Ishikawa (cell line): ENCODE measurements at regions not wholly inside any gene's neighbourhood (a gene's known extent, or its start where the extent isn't known, plus 50 kb on each side); places are given as distances from the start of the nearest gene placed in this dataset.

Experiments
- CEBPB ChIP-seq: IDR thresholded peaks from 2 replicates; pipeline ENCODE4 v1.6.1; 2012
- CREB1 ChIP-seq: IDR thresholded peaks from 2 replicates; pipeline ENCODE4 v1.6.1; 2012; ENCODE audit warnings: low read depth
- EGR1 ChIP-seq: IDR thresholded peaks from 2 replicates; pipeline ENCODE4 v1.6.1; 2012
- EP300 ChIP-seq: IDR thresholded peaks from 2 replicates; pipeline ENCODE4 v1.6.1; 2012; ENCODE audit warnings: borderline replicate concordance
- FOXM1 ChIP-seq: IDR thresholded peaks from 2 replicates; pipeline ENCODE4 v1.6.1; 2012; ENCODE audit warnings: low read depth, borderline replicate concordance
- MAX ChIP-seq: IDR thresholded peaks from 2 replicates; pipeline ENCODE4 v1.6.1; 2012
- NFIC ChIP-seq: IDR thresholded peaks from 2 replicates; pipeline ENCODE4 v1.6.1; 2012
- RAD21 ChIP-seq: IDR thresholded peaks from 2 replicates; pipeline ENCODE4 v1.6.1; 2012; ENCODE audit warnings: low read depth
- TAF1 ChIP-seq: IDR thresholded peaks from 2 replicates; pipeline ENCODE4 v1.6.1; 2012; ENCODE audit warnings: low read depth, mild to moderate bottlenecking
- TCF12 ChIP-seq: IDR thresholded peaks from 2 replicates; pipeline ENCODE4 v1.6.1; 2012; ENCODE audit warnings: low read depth
- TEAD4 ChIP-seq: IDR thresholded peaks from 2 replicates; pipeline ENCODE4 v1.6.1; 2012
- USF1 ChIP-seq: IDR thresholded peaks from 2 replicates; pipeline ENCODE4 v1.6.1; 2012
- YY1 ChIP-seq: IDR thresholded peaks from 2 replicates; pipeline ENCODE4 v1.6.1; 2012; ENCODE audit warnings: low read depth
- ZBTB7A ChIP-seq: IDR thresholded peaks from 2 replicates; pipeline ENCODE4 v1.6.1; 2012; ENCODE audit warnings: low read depth
- TF ChIP-seq, protein P1 (sequence below): IDR thresholded peaks from 2 replicates; pipeline ENCODE4 v1.6.1; 2012; ENCODE audit warnings: low read depth, mild to moderate bottlenecking

DNA sequence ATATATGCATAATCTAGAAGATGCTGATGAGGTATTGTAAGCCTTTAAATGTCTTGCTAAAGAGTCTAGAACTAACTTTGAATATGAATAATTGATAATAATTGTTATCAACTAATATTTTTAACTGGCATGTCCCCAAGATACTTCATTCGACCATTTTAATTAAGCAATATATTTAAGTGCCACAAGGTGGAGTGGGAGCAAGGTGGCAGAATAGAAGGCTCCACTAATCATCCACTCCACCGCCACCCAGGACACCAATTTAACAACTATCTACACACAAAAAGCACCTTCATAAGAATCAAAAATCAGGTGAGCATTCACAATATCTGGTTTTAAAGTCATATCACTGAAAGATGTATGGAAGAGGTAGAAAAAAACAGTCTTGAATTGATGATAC is 409.6 kb downstream of the SEC23A start:
- TF ChIP-seq USF1 (no peak), MAX (no peak), EGR1 (no peak), TAF1 (no peak), RAD21 (no peak), TEAD4 (no peak), CREB1 (no peak), NFIC (no peak), YY1 (no peak), EP300 (no peak)

DNA sequence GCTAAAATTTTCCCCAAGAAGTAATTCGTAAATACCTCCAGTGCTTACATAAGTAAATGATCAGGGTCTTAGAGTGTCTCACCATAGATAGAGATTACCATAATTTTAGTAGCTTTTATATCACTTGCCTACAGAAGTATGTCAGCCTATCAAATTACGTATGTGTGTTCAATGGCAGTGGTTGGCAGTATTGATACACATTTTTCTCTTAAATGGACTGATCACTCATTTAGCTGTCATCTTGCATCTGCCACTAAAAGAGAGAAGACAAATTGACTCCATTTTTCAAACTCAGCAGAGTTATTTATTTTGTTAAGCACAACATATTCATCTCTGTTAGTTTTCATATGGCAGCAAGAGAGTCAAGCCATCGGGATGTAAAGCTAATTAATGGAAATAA is 413.1 kb upstream of the CLEC14A start:
- no peak for TF ChIP-seq ZBTB7A
- no peak for TF ChIP-seq CEBPB
- TF ChIP-seq TEAD4, result no peak
- no peak for TF ChIP-seq YY1
- no peak for TF ChIP-seq TAF1
- TF ChIP-seq EGR1, result no peak
- TF ChIP-seq USF1, result no peak
- TF ChIP-seq NFIC, result no peak
- TF ChIP-seq TCF12, result no peak
- TF ChIP-seq, protein P1, sequence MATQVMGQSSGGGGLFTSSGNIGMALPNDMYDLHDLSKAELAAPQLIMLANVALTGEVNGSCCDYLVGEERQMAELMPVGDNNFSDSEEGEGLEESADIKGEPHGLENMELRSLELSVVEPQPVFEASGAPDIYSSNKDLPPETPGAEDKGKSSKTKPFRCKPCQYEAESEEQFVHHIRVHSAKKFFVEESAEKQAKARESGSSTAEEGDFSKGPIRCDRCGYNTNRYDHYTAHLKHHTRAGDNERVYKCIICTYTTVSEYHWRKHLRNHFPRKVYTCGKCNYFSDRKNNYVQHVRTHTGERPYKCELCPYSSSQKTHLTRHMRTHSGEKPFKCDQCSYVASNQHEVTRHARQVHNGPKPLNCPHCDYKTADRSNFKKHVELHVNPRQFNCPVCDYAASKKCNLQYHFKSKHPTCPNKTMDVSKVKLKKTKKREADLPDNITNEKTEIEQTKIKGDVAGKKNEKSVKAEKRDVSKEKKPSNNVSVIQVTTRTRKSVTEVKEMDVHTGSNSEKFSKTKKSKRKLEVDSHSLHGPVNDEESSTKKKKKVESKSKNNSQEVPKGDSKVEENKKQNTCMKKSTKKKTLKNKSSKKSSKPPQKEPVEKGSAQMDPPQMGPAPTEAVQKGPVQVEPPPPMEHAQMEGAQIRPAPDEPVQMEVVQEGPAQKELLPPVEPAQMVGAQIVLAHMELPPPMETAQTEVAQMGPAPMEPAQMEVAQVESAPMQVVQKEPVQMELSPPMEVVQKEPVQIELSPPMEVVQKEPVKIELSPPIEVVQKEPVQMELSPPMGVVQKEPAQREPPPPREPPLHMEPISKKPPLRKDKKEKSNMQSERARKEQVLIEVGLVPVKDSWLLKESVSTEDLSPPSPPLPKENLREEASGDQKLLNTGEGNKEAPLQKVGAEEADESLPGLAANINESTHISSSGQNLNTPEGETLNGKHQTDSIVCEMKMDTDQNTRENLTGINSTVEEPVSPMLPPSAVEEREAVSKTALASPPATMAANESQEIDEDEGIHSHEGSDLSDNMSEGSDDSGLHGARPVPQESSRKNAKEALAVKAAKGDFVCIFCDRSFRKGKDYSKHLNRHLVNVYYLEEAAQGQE, result no peak
- TF ChIP-seq MAX, result no peak

- TF ChIP-seq EP300 (no peak), CREB1 (no peak), EGR1 (no peak), RAD21 (no peak), ZBTB7A (no peak), NFIC (no peak), TCF12 (no peak), YY1 (no peak), CEBPB (no peak), USF1 (no peak), TEAD4 (no peak), FOXM1 (no peak)
- TF ChIP-seq, protein P1, result no peak
These were observed 407.5 kb upstream of the CLEC14A start for GRCh38 chr14:38663382-38663781.

DNA sequence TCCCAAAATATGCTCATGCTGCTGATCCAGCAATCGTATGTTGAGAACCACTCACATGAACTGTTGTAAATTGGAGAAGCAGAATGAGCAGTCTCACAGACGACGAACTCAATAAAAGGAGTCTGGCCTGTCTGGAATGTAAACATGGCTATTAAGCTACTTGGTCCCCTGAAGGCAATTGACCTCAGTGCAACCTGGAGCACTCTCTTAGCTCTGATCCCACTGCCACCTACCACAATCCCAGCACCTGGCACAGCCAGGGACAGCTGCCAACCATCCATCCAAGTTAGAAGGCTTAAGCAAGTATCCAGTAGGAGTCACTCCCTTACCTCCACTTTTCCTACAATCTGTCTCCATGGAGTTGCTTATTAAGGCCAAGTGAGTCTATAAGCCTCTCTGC is 406.9 kb upstream of the CLEC14A start:
- no peak for TF ChIP-seq TCF12
- no peak for TF ChIP-seq YY1
- TF ChIP-seq ZBTB7A, result no peak
- TF ChIP-seq CEBPB, result no peak
- TF ChIP-seq TAF1, result no peak
- no peak for TF ChIP-seq CREB1
- no peak for TF ChIP-seq EP300
- no peak for TF ChIP-seq MAX
- TF ChIP-seq NFIC, result no peak
- no peak for TF ChIP-seq USF1
- no peak for TF ChIP-seq RAD21
- no peak for TF ChIP-seq FOXM1
- TF ChIP-seq, protein P1, result no peak
- TF ChIP-seq TEAD4, result no peak
- no peak for TF ChIP-seq EGR1
